ENCODE measurements at regions not wholly inside any gene's neighbourhood (a gene's known extent, or its start where the extent isn't known, plus 50 kb on each side); places are given as distances from the start of the nearest gene placed in this dataset.

- Mint-ChIP-seq H3K27me3 (ENCODE audit: insufficient read depth) (no peaks in the 10 kb centered on the region), H3K36me3 (ENCODE audit: low read depth) (no peaks in the 10 kb centered on the region), H3K4me1 (no peaks in the 10 kb centered on the region), H3K27ac (no peak overlapping the region), H3K4me3 (no peak overlapping the region), H3K9me3 (no peaks in the 10 kb centered on the region)
- Histone ChIP-seq H3K36me3 (ENCODE audit: control insufficient read depth, insufficient read depth, low read length) (no peaks in the 10 kb centered on the region), H3K9me3 (ENCODE audit: control insufficient read depth, low read length) (no peaks in the 10 kb centered on the region), H3K4me3 (ENCODE audit: low read length) (no peak overlapping the region), H3K9ac (ENCODE audit: extremely low read depth, low read length, poor library complexity, severe bottlenecking) (no peak overlapping the region), H3K27ac (ENCODE audit: low read depth, low read length) (no peak overlapping the region), H3K4me1 (ENCODE audit: control insufficient read depth, insufficient read depth, low read length) (no peaks in the 10 kb centered on the region), H3K27me3 (ENCODE audit: control insufficient read depth, insufficient read depth, low read length, poor library complexity, severe bottlenecking) (no peaks in the 10 kb centered on the region)
- no peak for TF ChIP-seq CTCF (conservative IDR thresholded peaks at IDR 0.05)
- DNase-seq, result no peak
These were observed 1044.6 kb upstream of the GJE1 start for GRCh38 chr6:141088171-141088570.

- peak; percentile 73 for TF ChIP-seq CTCF (conservative IDR thresholded peaks at IDR 0.05)
- no peak overlapping the region for H3K4me3 ChIP-seq (ENCODE audit: low read length)
- peak; percentile 80 for DNase-seq
- H3K4me1 ChIP-seq (ENCODE audit: control insufficient read depth, insufficient read depth, low read length), result no peaks in the 10 kb centered on the region
- peaks cover 8% of the 10 kb centered on the region for H3K4me1 Mint-ChIP-seq
- peaks cover 5% of the 10 kb centered on the region for H3K9me3 ChIP-seq (ENCODE audit: control insufficient read depth, low read length)
- WGBS, 2 experiments (ENCODE audit: insufficient coverage in 1 of 2, insufficient read length in 1 of 2), result 90 to 100% methylated on average over 2 to 8 of the region's 8 CpGs
- H3K27ac Mint-ChIP-seq, result peak overlapping the region; percentile 30
- no peaks in the 10 kb centered on the region for H3K27me3 Mint-ChIP-seq (ENCODE audit: insufficient read depth)
- no peaks in the 10 kb centered on the region for H3K27me3 ChIP-seq (ENCODE audit: control insufficient read depth, insufficient read depth, low read length, poor library complexity, severe bottlenecking)
- H3K36me3 ChIP-seq (ENCODE audit: control insufficient read depth, insufficient read depth, low read length), result no peaks in the 10 kb centered on the region
- H3K9me3 Mint-ChIP-seq, result peaks cover 10% of the 10 kb centered on the region
- H3K4me3 Mint-ChIP-seq, result no peak overlapping the region
- no peak overlapping the region for H3K9ac ChIP-seq (ENCODE audit: extremely low read depth, low read length, poor library complexity, severe bottlenecking)
- H3K36me3 Mint-ChIP-seq (ENCODE audit: low read depth), result no peaks in the 10 kb centered on the region
- H3K27ac ChIP-seq (ENCODE audit: low read depth, low read length), result no peak overlapping the region
These were observed 1055.1 kb upstream of the GJE1 start for GRCh38 chr6:141077355-141078333.

GRCh38 chr6:141057761-141058160 is 1075.0 kb upstream of the GJE1 start:
- Mint-ChIP-seq H3K36me3 (ENCODE audit: low read depth) (no peaks in the 10 kb centered on the region), H3K9me3 (no peaks in the 10 kb centered on the region), H3K27ac (no peak overlapping the region), H3K4me1 (peaks cover 20% of the 10 kb centered on the region), H3K4me3 (no peak overlapping the region), H3K27me3 (ENCODE audit: insufficient read depth) (no peaks in the 10 kb centered on the region)
- no peak for TF ChIP-seq CTCF (conservative IDR thresholded peaks at IDR 0.05)
- no peak overlapping the region for H3K27ac ChIP-seq (ENCODE audit: low read depth, low read length)
- H3K9ac ChIP-seq (ENCODE audit: extremely low read depth, low read length, poor library complexity, severe bottlenecking), result no peak overlapping the region
- WGBS, 2 experiments (ENCODE audit: insufficient coverage in 1 of 2, insufficient read length in 1 of 2), result 90% methylated on average over 2 of the region's 2 CpGs; no CpG with 5 or more reads in 1 of the 2 experiments
- no peaks in the 10 kb centered on the region for H3K36me3 ChIP-seq (ENCODE audit: control insufficient read depth, insufficient read depth, low read length)
- H3K4me1 ChIP-seq (ENCODE audit: control insufficient read depth, insufficient read depth, low read length), result peaks cover 3% of the 10 kb centered on the region
- H3K9me3 ChIP-seq (ENCODE audit: control insufficient read depth, low read length), result no peaks in the 10 kb centered on the region
- no peaks in the 10 kb centered on the region for H3K27me3 ChIP-seq (ENCODE audit: control insufficient read depth, insufficient read depth, low read length, poor library complexity, severe bottlenecking)
- no peak for DNase-seq
- H3K4me3 ChIP-seq (ENCODE audit: low read length), result peak overlapping the region; percentile 6

Measured in endodermal cell (in vitro differentiated cells).